ENCODE measurements at regions not wholly inside any gene's neighbourhood (a gene's known extent, or its start where the extent isn't known, plus 50 kb on each side); places are given as distances from the start of the nearest gene placed in this dataset.

DNA sequence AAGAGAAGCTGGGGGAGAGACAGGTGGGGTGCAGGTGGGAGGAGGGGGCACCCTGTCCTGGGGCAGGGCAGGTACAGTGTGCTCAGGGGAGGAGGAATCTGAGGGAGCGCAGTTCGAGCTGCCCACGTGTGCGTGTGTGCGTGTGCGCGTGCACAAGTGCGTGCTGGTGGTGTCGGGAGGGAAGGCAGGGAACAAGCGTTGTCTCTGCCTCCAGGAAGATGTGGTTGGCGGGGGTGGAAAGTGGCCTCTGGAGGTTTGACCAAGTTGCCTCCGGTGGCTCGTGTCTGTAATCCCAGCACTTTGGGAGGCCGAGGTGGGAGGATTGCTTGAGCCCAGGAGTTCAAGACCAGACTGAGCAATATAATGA lies 49.9 kb upstream of the THY1 start:
- DNase-seq: no peak

Data from T-helper 9 cell (primary cell).